HEK293T (cell line): ENCODE measurements at regions not wholly inside any gene's neighbourhood (a gene's known extent, or its start where the extent isn't known, plus 50 kb on each side); places are given as distances from the start of the nearest gene placed in this dataset.

ENCODE experiments used
- ELF4 ChIP-seq: fragments of 450-650 bp; IDR thresholded peaks from 2 replicates; pipeline ENCODE4 v1.6.1; 2017; ENCODE audit warnings: antibody characterized with exemption
- FOXA1 ChIP-seq: fragments of 450-650 bp; IDR thresholded peaks from 2 replicates; pipeline ENCODE4 v1.6.1; 2016; ENCODE audit warnings: mild to moderate bottlenecking
- FOXM1 ChIP-seq: fragments of 450-650 bp; IDR thresholded peaks from 2 replicates; pipeline ENCODE4 v1.6.1; 2017; ENCODE audit warnings: mild to moderate bottlenecking, borderline replicate concordance
- HDGF ChIP-seq: fragments of 450-650 bp; IDR thresholded peaks from 2 replicates; pipeline ENCODE4 v1.6.1; 2017; ENCODE audit warnings: antibody characterized with exemption, borderline replicate concordance
- L3MBTL2 ChIP-seq: fragments of 450-650 bp; conservative IDR thresholded peaks from 2 replicates; pipeline ENCODE4 v1.6.1; 2016; ENCODE audit warnings: mild to moderate bottlenecking
- NFRKB ChIP-seq: fragments of 450-650 bp; IDR thresholded peaks from 2 replicates; pipeline ENCODE4 v1.6.1; 2016; ENCODE audit warnings: mild to moderate bottlenecking, moderate library complexity
- PKNOX1 ChIP-seq: fragments of 450-650 bp; IDR thresholded peaks from 2 replicates; pipeline ENCODE4 v1.6.1; 2016
- SP1 ChIP-seq: fragments of 450-650 bp; IDR thresholded peaks from 2 replicates; pipeline ENCODE4 v1.6.1; 2017
- SUZ12 ChIP-seq: fragments of 450-650 bp; IDR thresholded peaks from 2 replicates; pipeline ENCODE4 v1.6.1; 2016; ENCODE audit warnings: mild to moderate bottlenecking
- ZNF384 ChIP-seq: fragments of 450-650 bp; IDR thresholded peaks from 2 replicates; pipeline ENCODE4 v1.6.1; 2016

- TF ChIP-seq FOXA1 (no peak), ELF4 (no peak), FOXM1 (no peak), ZNF384 (no peak), HDGF (no peak), PKNOX1 (no peak), SUZ12 (no peak), NFRKB (no peak), L3MBTL2 (no peak), SP1 (no peak)
These were observed 282.2 kb upstream of the ST6GAL2 start for GRCh38 chr2:107168141-107168540.
